ENCODE measurements at regions not wholly inside any gene's neighbourhood (a gene's known extent, or its start where the extent isn't known, plus 50 kb on each side); places are given as distances from the start of the nearest gene placed in this dataset.

DNA sequence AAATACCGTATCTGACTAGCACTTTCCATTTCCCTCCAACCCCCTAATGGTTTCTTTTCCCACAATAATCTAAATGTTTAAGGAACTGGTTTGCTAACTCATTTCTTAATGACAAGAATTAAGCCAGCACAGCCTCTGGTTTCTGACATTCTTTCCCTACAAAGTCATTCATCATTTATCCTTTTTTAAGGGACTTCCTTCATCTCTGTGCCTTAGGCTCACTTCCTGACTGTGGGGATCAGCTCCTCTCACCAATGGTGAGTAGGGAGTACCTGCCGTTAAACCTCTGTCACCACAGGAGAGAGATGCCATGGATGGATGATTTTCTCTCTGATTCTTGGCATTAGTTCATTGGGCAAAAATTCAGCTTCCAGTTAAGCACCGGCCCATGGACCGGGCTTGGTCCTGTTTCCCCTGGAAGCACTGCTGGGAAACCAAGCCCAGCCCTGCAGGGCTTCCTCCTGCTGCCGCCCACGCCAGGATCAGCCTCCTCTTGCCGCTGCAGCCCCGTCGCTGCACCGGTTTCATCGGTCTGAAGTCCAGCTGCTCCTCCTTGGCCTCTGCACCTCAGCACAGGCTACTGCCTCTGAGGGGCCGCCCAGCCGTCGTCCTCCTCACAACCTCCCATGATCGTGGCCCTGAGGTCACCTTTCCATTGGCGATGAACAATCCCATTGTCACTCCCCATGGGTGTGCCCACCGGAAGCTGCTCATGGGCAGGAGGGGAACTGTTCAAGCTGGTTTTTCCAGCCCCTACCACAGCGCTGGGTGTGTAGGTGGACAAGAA is 64.0 kb upstream of the ZNF516 start:
- 34 to 70% methylated on average over 18 of the region's 18 CpGs for WGBS, 2 donors
- H3K9me3 ChIP-seq = no peaks in the 10 kb centered on the region

DNA sequence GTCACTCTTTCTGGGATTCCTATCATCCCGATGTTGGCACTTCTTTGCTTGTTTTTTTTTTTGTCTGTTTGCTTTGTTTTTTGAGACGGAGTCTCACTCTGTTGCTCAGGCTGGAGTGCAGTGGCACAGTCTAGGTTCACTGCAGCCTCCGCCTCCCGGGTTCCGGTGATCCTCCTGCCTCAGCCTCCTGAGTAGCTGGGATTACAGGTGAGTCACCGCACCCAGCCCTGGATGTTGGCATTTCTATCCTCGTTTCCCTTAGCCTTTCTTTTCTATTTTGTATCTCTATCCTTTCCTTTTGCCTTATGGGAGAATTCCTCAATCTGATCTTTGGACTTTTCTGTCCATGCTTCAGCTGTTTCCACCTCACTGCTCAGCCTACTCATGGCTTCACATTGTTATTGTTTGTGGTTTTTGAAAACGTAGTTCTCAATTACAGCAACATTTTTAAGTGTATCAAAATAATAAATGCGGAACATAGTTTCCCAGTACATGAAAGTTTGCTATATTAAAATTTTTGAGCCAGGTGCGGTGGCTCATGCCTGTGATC is 62.1 kb upstream of the ZNF516 start:
- intact Hi-C loops (cut with DNase I) = no loop called here
- no peaks in the 10 kb centered on the region for H3K27me3 ChIP-seq
- TF ChIP-seq POLR2A (IDR thresholded peaks at IDR 0.05) (no peak), EP300 (IDR thresholded peaks at IDR 0.05) (no peak), POLR2AphosphoS5 (IDR thresholded peaks at IDR 0.05) (no peak)
- TF ChIP-seq, protein P1, sequence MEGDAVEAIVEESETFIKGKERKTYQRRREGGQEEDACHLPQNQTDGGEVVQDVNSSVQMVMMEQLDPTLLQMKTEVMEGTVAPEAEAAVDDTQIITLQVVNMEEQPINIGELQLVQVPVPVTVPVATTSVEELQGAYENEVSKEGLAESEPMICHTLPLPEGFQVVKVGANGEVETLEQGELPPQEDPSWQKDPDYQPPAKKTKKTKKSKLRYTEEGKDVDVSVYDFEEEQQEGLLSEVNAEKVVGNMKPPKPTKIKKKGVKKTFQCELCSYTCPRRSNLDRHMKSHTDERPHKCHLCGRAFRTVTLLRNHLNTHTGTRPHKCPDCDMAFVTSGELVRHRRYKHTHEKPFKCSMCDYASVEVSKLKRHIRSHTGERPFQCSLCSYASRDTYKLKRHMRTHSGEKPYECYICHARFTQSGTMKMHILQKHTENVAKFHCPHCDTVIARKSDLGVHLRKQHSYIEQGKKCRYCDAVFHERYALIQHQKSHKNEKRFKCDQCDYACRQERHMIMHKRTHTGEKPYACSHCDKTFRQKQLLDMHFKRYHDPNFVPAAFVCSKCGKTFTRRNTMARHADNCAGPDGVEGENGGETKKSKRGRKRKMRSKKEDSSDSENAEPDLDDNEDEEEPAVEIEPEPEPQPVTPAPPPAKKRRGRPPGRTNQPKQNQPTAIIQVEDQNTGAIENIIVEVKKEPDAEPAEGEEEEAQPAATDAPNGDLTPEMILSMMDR (IDR thresholded peaks at IDR 0.05) = no peak
- H3K27ac ChIP-seq = no peak overlapping the region
- no peak for DNase-seq
- no peak overlapping the region for H3K4me3 ChIP-seq
- no peaks in the 10 kb centered on the region for H3K9me3 ChIP-seq
- 69 to 86% methylated on average over 10 of the region's 10 CpGs for WGBS, 2 donors
- no peaks in the 10 kb centered on the region for H3K4me1 ChIP-seq
- no peaks in the 10 kb centered on the region for H3K36me3 ChIP-seq

More for the DNA sequence above, 64.0 kb upstream of the ZNF516 start:
- DNase-seq = no peak
- Histone ChIP-seq H3K36me3 (no peaks in the 10 kb centered on the region), H3K4me1 (peaks cover 0 to 2% (median 0%) of the 10 kb centered on the region in 4 donors), H3K4me3 (no peak overlapping the region), H3K27ac (no peak overlapping the region), H3K27me3 (no peaks in the 10 kb centered on the region)
- intact Hi-C loops (cut with DNase I) = no loop called here
- TF ChIP-seq, protein P1 (IDR thresholded peaks at IDR 0.05) = no peak

DNA sequence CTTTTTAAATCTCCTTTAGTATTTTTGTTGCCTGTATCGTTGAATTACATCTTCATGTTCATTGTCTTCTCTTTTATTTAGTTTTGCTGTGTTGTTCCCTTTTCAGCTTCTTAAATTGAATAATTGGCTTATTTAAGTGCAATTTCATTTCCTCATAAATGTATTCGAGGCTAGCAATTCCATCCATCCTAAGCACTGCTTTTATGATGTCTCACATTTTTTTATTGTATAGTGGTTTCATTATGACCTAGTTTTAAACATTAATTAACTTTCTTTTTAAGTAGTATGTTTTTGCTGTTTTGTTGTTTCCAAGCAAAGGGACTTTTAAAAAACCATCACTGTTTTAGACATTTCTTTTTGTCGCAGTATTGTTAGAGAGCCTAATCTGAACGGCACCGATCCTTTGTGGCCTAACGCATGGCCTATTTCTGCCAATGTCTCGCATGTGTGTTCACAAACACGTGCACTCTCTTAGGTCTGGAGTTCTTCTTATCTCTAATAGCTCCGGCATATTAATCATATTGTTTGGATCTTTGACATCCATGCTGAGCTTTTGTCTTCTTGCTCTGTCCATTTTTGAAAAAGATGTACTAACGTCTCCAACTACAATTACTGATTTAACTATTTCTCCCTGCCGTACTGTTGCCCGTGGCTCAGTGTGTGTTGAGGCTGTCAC is 59.6 kb upstream of the ZNF516 start:
- DNase-seq = no peak
- no peaks in the 10 kb centered on the region for H3K27me3 ChIP-seq
- no peaks in the 10 kb centered on the region for H3K9me3 ChIP-seq
- intact Hi-C loops (cut with DNase I) = no loop called here
- H3K4me3 ChIP-seq = no peak overlapping the region
- H3K36me3 ChIP-seq = no peaks in the 10 kb centered on the region
- TF ChIP-seq POLR2A (IDR thresholded peaks at IDR 0.05) (no peak), POLR2AphosphoS5 (IDR thresholded peaks at IDR 0.05) (no peak), EP300 (IDR thresholded peaks at IDR 0.05) (no peak)
- TF ChIP-seq, protein P1 (IDR thresholded peaks at IDR 0.05) = no peak
- no peaks in the 10 kb centered on the region for H3K4me1 ChIP-seq
- 83 to 85% methylated on average over 12 of the region's 12 CpGs for WGBS, 2 donors
- no peak overlapping the region for H3K27ac ChIP-seq

DNA sequence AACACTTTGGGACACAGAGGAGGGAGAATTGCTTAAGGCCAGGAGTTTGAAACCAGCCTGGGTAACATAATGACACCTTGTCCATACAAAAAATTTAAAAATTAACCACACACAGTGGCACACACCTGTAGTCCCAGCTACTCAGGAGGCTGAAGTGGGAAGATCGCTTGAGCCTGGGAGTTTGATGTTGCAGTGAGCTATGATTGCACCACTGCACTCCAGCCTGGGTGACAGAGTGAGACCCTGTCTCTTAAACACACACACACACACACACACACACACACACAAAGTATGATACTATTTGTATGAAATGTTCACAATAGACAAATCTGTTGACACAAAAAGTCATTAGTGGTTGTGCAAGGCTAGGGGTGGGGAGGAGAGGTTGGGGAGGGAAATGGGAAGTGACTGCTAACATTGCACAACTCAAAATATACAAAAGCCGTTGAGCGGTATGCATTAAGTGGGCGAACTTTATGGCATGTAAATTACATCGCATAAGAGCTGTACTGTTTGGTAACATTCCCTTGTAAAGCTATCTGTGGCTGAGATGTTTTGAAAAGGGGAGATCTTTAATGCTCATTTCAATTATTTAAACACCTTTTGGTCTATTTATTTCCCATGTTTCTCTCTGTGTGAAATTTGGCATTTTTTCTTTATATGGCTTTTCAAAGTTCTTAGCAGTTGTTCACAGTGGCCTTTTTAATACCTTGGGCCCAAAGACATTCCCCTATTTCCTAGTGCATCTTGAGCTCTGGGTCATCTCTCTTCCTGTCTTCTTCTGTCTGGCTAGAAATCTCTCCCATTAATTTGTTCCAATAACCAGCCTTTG is 58.9 kb upstream of the ZNF516 start:
- no peaks in the 10 kb centered on the region for H3K27me3 ChIP-seq

More for the DNA sequence above, 58.9 kb upstream of the ZNF516 start:
- no peaks in the 10 kb centered on the region for H3K9me3 ChIP-seq
- H3K4me3 ChIP-seq = no peak overlapping the region
- intact Hi-C loops (cut with DNase I) = no loop called here
- H3K27ac ChIP-seq = no peak overlapping the region
- DNase-seq = no peak
- 19 to 45% methylated on average over 5 of the region's 5 CpGs for WGBS, 2 donors
- no peak for TF ChIP-seq EP300 (IDR thresholded peaks at IDR 0.05)
- TF ChIP-seq POLR2AphosphoS5 (IDR thresholded peaks at IDR 0.05) = no peak
- no peak for TF ChIP-seq POLR2A (IDR thresholded peaks at IDR 0.05)
- TF ChIP-seq, protein P1 (IDR thresholded peaks at IDR 0.05) = no peak
- no peaks in the 10 kb centered on the region for H3K36me3 ChIP-seq
- H3K4me1 ChIP-seq = no peaks in the 10 kb centered on the region

All from sigmoid colon (tissue), 6 donors.